Ishikawa (cell line): ENCODE measurements at regions not wholly inside any gene's neighbourhood (a gene's known extent, or its start where the extent isn't known, plus 50 kb on each side); places are given as distances from the start of the nearest gene placed in this dataset.
A peak's percentile ranks its signal among the peaks of the same experiment; 100 is the strongest.

Source experiments
- CEBPB ChIP-seq: IDR thresholded peaks from 2 replicates; pipeline ENCODE4 v1.6.1; 2012
- CREB1 ChIP-seq: IDR thresholded peaks from 2 replicates; pipeline ENCODE4 v1.6.1; 2012; ENCODE audit warnings: low read depth
- EGR1 ChIP-seq: IDR thresholded peaks from 2 replicates; pipeline ENCODE4 v1.6.1; 2012
- EP300 ChIP-seq: IDR thresholded peaks from 2 replicates; pipeline ENCODE4 v1.6.1; 2012; ENCODE audit warnings: borderline replicate concordance
- FOXM1 ChIP-seq: IDR thresholded peaks from 2 replicates; pipeline ENCODE4 v1.6.1; 2012; ENCODE audit warnings: low read depth, borderline replicate concordance
- MAX ChIP-seq: IDR thresholded peaks from 2 replicates; pipeline ENCODE4 v1.6.1; 2012
- NFIC ChIP-seq: IDR thresholded peaks from 2 replicates; pipeline ENCODE4 v1.6.1; 2012
- RAD21 ChIP-seq: IDR thresholded peaks from 2 replicates; pipeline ENCODE4 v1.6.1; 2012; ENCODE audit warnings: low read depth
- REST ChIP-seq: IDR thresholded peaks from 2 replicates; pipeline ENCODE4 v1.6.1; 2012; ENCODE audit warnings: low read depth, mild to moderate bottlenecking
- TAF1 ChIP-seq: IDR thresholded peaks from 2 replicates; pipeline ENCODE4 v1.6.1; 2012; ENCODE audit warnings: low read depth, mild to moderate bottlenecking
- TCF12 ChIP-seq: IDR thresholded peaks from 2 replicates; pipeline ENCODE4 v1.6.1; 2012; ENCODE audit warnings: low read depth
- TEAD4 ChIP-seq: IDR thresholded peaks from 2 replicates; pipeline ENCODE4 v1.6.1; 2012
- USF1 ChIP-seq: IDR thresholded peaks from 2 replicates; pipeline ENCODE4 v1.6.1; 2012
- YY1 ChIP-seq: IDR thresholded peaks from 2 replicates; pipeline ENCODE4 v1.6.1; 2012; ENCODE audit warnings: low read depth
- ZBTB7A ChIP-seq: IDR thresholded peaks from 2 replicates; pipeline ENCODE4 v1.6.1; 2012; ENCODE audit warnings: low read depth

- no peak for TF ChIP-seq YY1
Observed at GRCh38 chr12:61452076-61452475, 808.1 kb upstream of the USP15 start.

- TF ChIP-seq TAF1 = no peak
Observed at GRCh38 chr12:61487728-61488127, 772.5 kb upstream of the USP15 start.

- TF ChIP-seq CREB1 (no peak), TAF1 (no peak), EGR1 (no peak)
Observed at GRCh38 chr12:61490526-61491498, 769.4 kb upstream of the USP15 start.

GRCh38 chr12:61502179-61502578, 758.0 kb upstream of the USP15 start:
- no peak for TF ChIP-seq RAD21
- TF ChIP-seq CREB1 = no peak
- no peak for TF ChIP-seq EGR1

GRCh38 chr12:61504396-61505080, 755.7 kb upstream of the USP15 start:
- peak; percentile 19; the same call in 1 of the 2 replicates for TF ChIP-seq TEAD4
- TF ChIP-seq CREB1 = no peak
- TF ChIP-seq MAX = no peak
- peak; percentile 39; the same call in 1 of the 2 replicates for TF ChIP-seq TCF12
- 0 out of 2 replicates have a peak, but pooled peaks have one; percentile 36 for TF ChIP-seq EP300
- TF ChIP-seq YY1 = no peak
- TF ChIP-seq FOXM1 = no peak
- TF ChIP-seq CEBPB = peak; percentile 31; the same call in 1 of the 2 replicates

- no peak for TF ChIP-seq RAD21
- no peak for TF ChIP-seq MAX
- TF ChIP-seq CEBPB = no peak
- no peak for TF ChIP-seq USF1
- TF ChIP-seq CREB1 = no peak
- no peak for TF ChIP-seq FOXM1
- TF ChIP-seq TCF12 = no peak
- TF ChIP-seq TEAD4 = no peak
- TF ChIP-seq YY1 = no peak
- no peak for TF ChIP-seq NFIC
- no peak for TF ChIP-seq ZBTB7A
- TF ChIP-seq REST = no peak
- TF ChIP-seq EGR1 = no peak
- TF ChIP-seq EP300 = no peak
- TF ChIP-seq TAF1 = no peak
Observed at GRCh38 chr12:61513499-61513898, 746.7 kb upstream of the USP15 start.

- TF ChIP-seq RAD21 = no peak
- no peak for TF ChIP-seq EP300
- TF ChIP-seq USF1 = no peak
- TF ChIP-seq CREB1 = no peak
- TF ChIP-seq TCF12 = no peak
- no peak for TF ChIP-seq REST
- TF ChIP-seq MAX = no peak
- TF ChIP-seq TAF1 = no peak
- no peak for TF ChIP-seq EGR1
- no peak for TF ChIP-seq ZBTB7A
- TF ChIP-seq FOXM1 = no peak
- TF ChIP-seq YY1 = no peak
- TF ChIP-seq NFIC = no peak
- no peak for TF ChIP-seq TEAD4
- TF ChIP-seq CEBPB = no peak
Observed at GRCh38 chr12:61514016-61514415, 746.2 kb upstream of the USP15 start.
